ENCODE measurements at regions not wholly inside any gene's neighbourhood (a gene's known extent, or its start where the extent isn't known, plus 50 kb on each side); places are given as distances from the start of the nearest gene placed in this dataset.

DNA sequence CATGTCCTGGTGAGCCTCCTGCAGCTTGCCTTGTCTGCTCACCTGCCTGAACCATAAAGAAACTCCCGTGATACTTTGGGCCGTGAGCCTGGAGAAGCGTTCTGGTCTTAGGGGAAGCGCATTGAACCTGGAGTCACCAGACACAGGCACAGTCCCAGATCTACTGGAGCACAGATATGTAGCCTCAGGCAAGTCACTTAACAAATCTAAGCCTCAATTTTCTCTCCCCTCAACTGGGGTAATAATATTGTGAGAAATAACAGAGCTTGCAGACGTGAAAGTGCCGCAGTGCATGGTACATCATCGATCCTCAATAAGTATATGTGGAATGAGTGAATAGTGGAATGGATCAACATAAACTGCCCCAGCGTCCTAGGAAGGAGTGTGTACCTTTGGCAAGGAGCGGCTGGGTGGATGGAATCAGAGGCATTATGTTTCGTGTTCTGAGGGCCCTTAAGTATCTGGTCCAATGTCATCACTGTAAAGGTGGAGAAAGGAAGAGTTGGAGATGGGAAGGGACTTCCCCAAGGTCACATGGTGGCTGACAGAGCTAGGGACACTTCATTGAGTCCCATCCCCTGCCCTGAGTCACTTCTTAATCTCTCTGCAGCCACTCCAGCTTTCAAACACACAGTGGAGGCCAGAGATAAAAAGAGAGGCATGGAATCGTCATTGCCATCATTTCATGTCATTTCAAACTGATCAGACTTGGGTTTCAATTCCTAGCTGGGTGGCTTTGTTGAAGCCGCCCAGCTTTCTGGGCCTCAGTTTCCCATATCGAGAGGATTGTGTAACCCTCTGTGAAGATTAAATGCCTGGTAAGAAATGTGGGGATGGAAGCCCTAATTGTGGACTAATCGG, 172.4 kb downstream of the DDX1 start:
- H3K27me3 ChIP-seq, result no peaks in the 10 kb centered on the region
- no peaks in the 10 kb centered on the region for H3K9me3 ChIP-seq
- ATAC-seq, result no peak
- no peak overlapping the region for H3K27ac ChIP-seq
- intact Hi-C loops (cut with DNase I), result no loop called here
- peaks cover 0 to 45% (median 21%) of the 10 kb centered on the region in 4 donors for H3K4me1 ChIP-seq
- no peaks in the 10 kb centered on the region for H3K36me3 ChIP-seq
- TF ChIP-seq, protein P1, sequence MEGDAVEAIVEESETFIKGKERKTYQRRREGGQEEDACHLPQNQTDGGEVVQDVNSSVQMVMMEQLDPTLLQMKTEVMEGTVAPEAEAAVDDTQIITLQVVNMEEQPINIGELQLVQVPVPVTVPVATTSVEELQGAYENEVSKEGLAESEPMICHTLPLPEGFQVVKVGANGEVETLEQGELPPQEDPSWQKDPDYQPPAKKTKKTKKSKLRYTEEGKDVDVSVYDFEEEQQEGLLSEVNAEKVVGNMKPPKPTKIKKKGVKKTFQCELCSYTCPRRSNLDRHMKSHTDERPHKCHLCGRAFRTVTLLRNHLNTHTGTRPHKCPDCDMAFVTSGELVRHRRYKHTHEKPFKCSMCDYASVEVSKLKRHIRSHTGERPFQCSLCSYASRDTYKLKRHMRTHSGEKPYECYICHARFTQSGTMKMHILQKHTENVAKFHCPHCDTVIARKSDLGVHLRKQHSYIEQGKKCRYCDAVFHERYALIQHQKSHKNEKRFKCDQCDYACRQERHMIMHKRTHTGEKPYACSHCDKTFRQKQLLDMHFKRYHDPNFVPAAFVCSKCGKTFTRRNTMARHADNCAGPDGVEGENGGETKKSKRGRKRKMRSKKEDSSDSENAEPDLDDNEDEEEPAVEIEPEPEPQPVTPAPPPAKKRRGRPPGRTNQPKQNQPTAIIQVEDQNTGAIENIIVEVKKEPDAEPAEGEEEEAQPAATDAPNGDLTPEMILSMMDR (IDR thresholded peaks at IDR 0.05), result no peak
- no peak for TF ChIP-seq POLR2A (IDR thresholded peaks at IDR 0.05)
- DNase-seq, result no peak
- H3K4me3 ChIP-seq, result no peak overlapping the region
- 94% methylated on average over 12 of the region's 14 CpGs for WGBS (ENCODE audit: insufficient coverage, low coverage, low lambda C conversion rate, missing lambda C conversion rate)

DNA sequence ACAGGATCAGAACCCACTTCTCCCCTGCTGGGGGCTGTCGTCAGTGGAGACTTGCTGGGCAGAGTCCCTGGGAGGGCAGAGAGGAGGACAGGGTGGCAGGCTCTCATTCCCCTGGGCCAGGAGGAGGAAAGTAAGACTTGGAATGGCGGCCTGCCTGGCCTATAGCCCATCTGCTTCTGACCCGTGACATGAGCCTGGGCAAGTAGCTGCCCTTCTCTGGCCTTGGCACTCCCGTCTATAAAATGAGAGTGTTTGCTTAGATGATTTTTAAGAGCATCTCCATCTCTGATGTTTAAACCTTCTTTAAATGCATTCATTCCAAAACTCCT, 173.0 kb downstream of the DDX1 start:
- intact Hi-C loops (cut with DNase I), result no loop called here
- ATAC-seq, result no peak

DNA sequence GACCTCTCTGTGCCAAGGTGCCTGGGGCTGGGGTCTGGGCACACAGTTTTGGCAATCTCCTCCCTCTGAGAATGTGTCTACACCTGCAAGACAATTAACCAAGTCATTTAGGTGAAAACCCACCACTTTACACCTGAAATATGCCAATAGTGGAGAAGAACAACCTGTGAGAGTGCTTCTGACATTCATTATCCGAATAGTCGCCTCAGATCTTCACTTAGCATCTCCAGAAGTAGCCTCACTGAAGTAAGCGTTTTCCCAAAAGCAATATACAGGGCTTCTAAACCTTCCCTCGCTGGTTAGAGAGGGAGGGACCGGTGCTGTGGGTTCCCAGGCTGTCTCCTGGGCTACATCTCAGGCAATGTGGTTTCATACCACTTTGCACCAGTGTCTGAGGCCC, 173.5 kb downstream of the DDX1 start:
- peaks cover 0 to 45% (median 21%) of the 10 kb centered on the region in 4 donors for H3K4me1 ChIP-seq
- H3K27ac ChIP-seq, result no peak overlapping the region
- ATAC-seq (no peak), DNase-seq (no peak)
- TF ChIP-seq, protein P1 (IDR thresholded peaks at IDR 0.05), result no peak
- no peak for TF ChIP-seq POLR2A (IDR thresholded peaks at IDR 0.05)
- no peak overlapping the region for H3K4me3 ChIP-seq
- intact Hi-C loops (cut with DNase I), result no loop called here
- H3K36me3 ChIP-seq, result no peaks in the 10 kb centered on the region
- 91% methylated on average over 5 of the region's 5 CpGs for WGBS (ENCODE audit: insufficient coverage, low coverage, low lambda C conversion rate, missing lambda C conversion rate)
- no peaks in the 10 kb centered on the region for H3K27me3 ChIP-seq
- H3K9me3 ChIP-seq, result no peaks in the 10 kb centered on the region

More for the DNA sequence above, 173.0 kb downstream of the DDX1 start:
- no peaks in the 10 kb centered on the region for H3K9me3 ChIP-seq
- H3K4me3 ChIP-seq, result no peak overlapping the region
- H3K4me1 ChIP-seq, result peaks cover 0 to 45% (median 21%) of the 10 kb centered on the region in 4 donors
- TF ChIP-seq, protein P1 (IDR thresholded peaks at IDR 0.05), result no peak
- TF ChIP-seq POLR2A (IDR thresholded peaks at IDR 0.05), result no peak
- no peak for DNase-seq
- no peaks in the 10 kb centered on the region for H3K36me3 ChIP-seq
- H3K27me3 ChIP-seq, result no peaks in the 10 kb centered on the region
- 95% methylated on average over 4 of the region's 4 CpGs for WGBS (ENCODE audit: insufficient coverage, low coverage, low lambda C conversion rate, missing lambda C conversion rate)
- H3K27ac ChIP-seq, result no peak overlapping the region

DNA sequence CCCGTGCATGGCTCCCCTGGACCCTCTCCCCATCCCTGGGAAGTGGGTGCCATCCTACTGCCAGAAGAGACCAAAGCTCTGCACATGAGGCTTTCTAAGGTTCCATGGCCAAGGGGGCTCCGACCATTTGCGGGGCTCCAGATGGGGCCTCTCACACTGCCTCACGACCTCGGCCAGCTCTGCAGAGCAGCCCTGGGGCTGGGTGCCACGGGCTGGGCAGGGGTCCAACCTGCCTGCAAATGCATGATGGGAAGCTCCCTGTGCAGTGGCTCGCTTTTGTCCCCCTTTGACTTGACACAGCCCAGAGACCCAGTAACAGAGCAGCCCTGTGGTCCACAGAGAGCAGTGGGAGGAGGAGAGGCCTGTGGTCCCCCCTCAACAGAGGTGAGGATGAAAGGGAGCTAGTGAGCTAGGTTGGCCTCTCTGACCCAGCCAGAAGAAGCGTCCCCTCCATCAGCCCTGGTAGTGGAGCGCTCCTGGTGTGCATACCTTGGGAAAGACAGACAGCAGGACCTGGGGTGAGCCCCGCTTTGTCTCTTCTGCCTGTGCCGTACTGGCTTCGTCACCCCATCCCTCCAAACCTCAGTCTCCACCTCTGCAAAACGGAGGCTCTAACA, 174.1 kb downstream of the DDX1 start:
- peak; percentile 2 to 42 (median 25) for ATAC-seq

More for the DNA sequence above, 174.1 kb downstream of the DDX1 start:
- H3K36me3 ChIP-seq, result no peaks in the 10 kb centered on the region
- no peaks in the 10 kb centered on the region for H3K27me3 ChIP-seq
- TF ChIP-seq, protein P1 (IDR thresholded peaks at IDR 0.05), result no peak
- WGBS (ENCODE audit: insufficient coverage, low coverage, low lambda C conversion rate, missing lambda C conversion rate), result 62% methylated on average over 7 of the region's 13 CpGs
- H3K9me3 ChIP-seq, result no peaks in the 10 kb centered on the region
- H3K27ac ChIP-seq, result no peak overlapping the region
- peaks cover 0 to 45% (median 21%) of the 10 kb centered on the region in 4 donors for H3K4me1 ChIP-seq
- H3K4me3 ChIP-seq, result no peak overlapping the region
- intact Hi-C loops (cut with DNase I), result no loop called here
- DNase-seq, result no peak

Data from right lobe of liver (tissue), 6 donors.